ENCODE measurements at regions not wholly inside any gene's neighbourhood (a gene's known extent, or its start where the extent isn't known, plus 50 kb on each side); places are given as distances from the start of the nearest gene placed in this dataset.

DNA sequence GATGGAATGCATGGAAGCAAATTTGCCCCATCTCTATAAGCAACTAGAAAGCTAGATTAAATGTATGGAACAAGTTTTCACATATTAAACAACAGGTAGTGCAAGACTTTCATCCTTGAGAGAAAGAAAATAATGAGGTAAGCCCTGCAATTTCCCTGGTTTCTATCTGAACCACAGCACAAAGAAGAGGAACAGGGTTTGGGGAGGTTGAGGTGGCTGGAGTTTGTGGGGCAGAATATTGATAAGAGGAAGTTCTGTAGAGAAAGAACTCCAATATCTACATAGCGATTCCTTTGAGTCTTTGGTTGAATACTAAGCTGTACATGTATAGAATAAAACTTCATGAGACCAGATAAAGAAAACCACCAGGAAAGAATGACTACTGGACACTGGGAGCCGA, 96.3 kb upstream of the CCND2 start:
- no peak for TF ChIP-seq POLR2AphosphoS5 (IDR thresholded peaks at IDR 0.05)
- TF ChIP-seq, protein P1, sequence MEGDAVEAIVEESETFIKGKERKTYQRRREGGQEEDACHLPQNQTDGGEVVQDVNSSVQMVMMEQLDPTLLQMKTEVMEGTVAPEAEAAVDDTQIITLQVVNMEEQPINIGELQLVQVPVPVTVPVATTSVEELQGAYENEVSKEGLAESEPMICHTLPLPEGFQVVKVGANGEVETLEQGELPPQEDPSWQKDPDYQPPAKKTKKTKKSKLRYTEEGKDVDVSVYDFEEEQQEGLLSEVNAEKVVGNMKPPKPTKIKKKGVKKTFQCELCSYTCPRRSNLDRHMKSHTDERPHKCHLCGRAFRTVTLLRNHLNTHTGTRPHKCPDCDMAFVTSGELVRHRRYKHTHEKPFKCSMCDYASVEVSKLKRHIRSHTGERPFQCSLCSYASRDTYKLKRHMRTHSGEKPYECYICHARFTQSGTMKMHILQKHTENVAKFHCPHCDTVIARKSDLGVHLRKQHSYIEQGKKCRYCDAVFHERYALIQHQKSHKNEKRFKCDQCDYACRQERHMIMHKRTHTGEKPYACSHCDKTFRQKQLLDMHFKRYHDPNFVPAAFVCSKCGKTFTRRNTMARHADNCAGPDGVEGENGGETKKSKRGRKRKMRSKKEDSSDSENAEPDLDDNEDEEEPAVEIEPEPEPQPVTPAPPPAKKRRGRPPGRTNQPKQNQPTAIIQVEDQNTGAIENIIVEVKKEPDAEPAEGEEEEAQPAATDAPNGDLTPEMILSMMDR (IDR thresholded peaks at IDR 0.05), result no peak
- TF ChIP-seq POLR2A (IDR thresholded peaks at IDR 0.05), result no peak

Data from breast epithelium (tissue), 3 donors.